GM18520 (cell line): ENCODE measurements at regions not wholly inside any gene's neighbourhood (a gene's known extent, or its start where the extent isn't known, plus 50 kb on each side); places are given as distances from the start of the nearest gene placed in this dataset.
A peak's percentile ranks its signal among the peaks of the same experiment; 100 is the strongest.
"Not testable (repeated sequence)": the region's sequence is repeated elsewhere in the genome, so short reads cannot be mapped to it uniquely, and the experiment has no call there.

ENCODE experiments used
- ATAC-seq: cut with Tn5 transposase; IDR thresholded peaks from one replicate; pipeline ENCODE4 v1.9.1; 2021; ENCODE audit not compliant: unreplicated experiment

GRCh38 chr5:104512063-104512825 lies 949.7 kb upstream of the NUDT12 start:
- no peak for ATAC-seq

GRCh38 chr5:104498281-104498680 lies 935.7 kb upstream of the NUDT12 start:
- no peak for ATAC-seq

- ATAC-seq = no peak
Observed at GRCh38 chr5:104494083-104494482, 931.5 kb upstream of the NUDT12 start.

- no peak for ATAC-seq
Observed at GRCh38 chr5:104472811-104473210, 910.2 kb upstream of the NUDT12 start.

GRCh38 chr5:104456122-104456521 lies 893.5 kb upstream of the NUDT12 start:
- no peak for ATAC-seq

- no peak for ATAC-seq
Observed at GRCh38 chr5:104452550-104452949, 890.0 kb upstream of the NUDT12 start.

GRCh38 chr5:104451911-104452310 lies 889.3 kb upstream of the NUDT12 start:
- not testable (repeated sequence) for ATAC-seq

- no peak for ATAC-seq
Observed at GRCh38 chr5:104444656-104445055, 882.1 kb upstream of the NUDT12 start.

- ATAC-seq = no peak
Observed at GRCh38 chr5:104443706-104444105, 881.1 kb upstream of the NUDT12 start.

GRCh38 chr5:104431981-104432380 lies 869.4 kb upstream of the NUDT12 start:
- ATAC-seq = no peak

GRCh38 chr5:104431002-104431620 lies 868.5 kb upstream of the NUDT12 start:
- no peak for ATAC-seq

GRCh38 chr5:104429911-104430310 lies 867.3 kb upstream of the NUDT12 start:
- no peak for ATAC-seq

GRCh38 chr5:104421431-104421830 lies 858.8 kb upstream of the NUDT12 start:
- ATAC-seq = no peak

GRCh38 chr5:104418056-104418455 lies 855.5 kb upstream of the NUDT12 start:
- no peak for ATAC-seq

GRCh38 chr5:104412649-104413240 lies 850.2 kb upstream of the NUDT12 start:
- ATAC-seq = peak; percentile 72

GRCh38 chr5:104400941-104401340 lies 838.4 kb upstream of the NUDT12 start:
- no peak for ATAC-seq

- no peak for ATAC-seq
Observed at GRCh38 chr5:104385906-104386305, 823.3 kb upstream of the NUDT12 start.

GRCh38 chr5:104375345-104375744 lies 812.8 kb upstream of the NUDT12 start:
- ATAC-seq = no peak

- ATAC-seq = no peak
Observed at GRCh38 chr5:104372796-104373195, 810.2 kb upstream of the NUDT12 start.

GRCh38 chr5:104372376-104372775 lies 809.8 kb upstream of the NUDT12 start:
- ATAC-seq = no peak

- ATAC-seq = no peak
Observed at GRCh38 chr5:104370523-104370922, 807.9 kb upstream of the NUDT12 start.

- ATAC-seq = no peak
Observed at GRCh38 chr5:104367978-104368377, 805.4 kb upstream of the NUDT12 start.
